Mucosa of descending colon (tissue), 3 donors: ENCODE measurements at regions not wholly inside any gene's neighbourhood (a gene's known extent, or its start where the extent isn't known, plus 50 kb on each side); places are given as distances from the start of the nearest gene placed in this dataset.

Experiments used
- ATAC-seq: fragments of 200-7000 bp; cut with Tn5 transposase; one replicate; pipeline ENCODE4 v1.9.1; 2020; ENCODE audit warnings: mild to moderate bottlenecking, moderate library complexity
- DNase-seq, 3 donors: peaks; one replicate each; pipeline ENCODE4 v3.0.0-alpha.2; 2020
- H3K36me3 ChIP-seq: fragments of 200-600 bp; one replicate; pipeline ENCODE4 v1.8.0; 2021; ENCODE audit warnings: low read depth, mild to moderate bottlenecking
- H3K4me1 ChIP-seq: fragments of 200-600 bp; one replicate; pipeline ENCODE4 v1.8.0; 2021; ENCODE audit warnings: low read depth, mild to moderate bottlenecking
- H3K4me3 ChIP-seq: fragments of 200-600 bp; one replicate; pipeline ENCODE4 v1.8.0; 2021; ENCODE audit warnings: mild to moderate bottlenecking
- H3K9me3 ChIP-seq: fragments of 200-600 bp; one replicate; pipeline ENCODE4 v1.8.0; 2021; ENCODE audit warnings: mild to moderate bottlenecking
- CTCF ChIP-seq: fragments of 200-600 bp; IDR thresholded peaks from one replicate; pipeline ENCODE4 v1.8.0; 2022; ENCODE audit warnings: antibody characterized with exemption, mild to moderate bottlenecking
- intact Hi-C, 2 donors: fragments of 100-400 bp; cut with DNase I in 1 of 2; cut with micrococcal nuclease in 1 of 2; formaldehyde crosslinking; loops; one replicate each; pipeline versions ENCODE4 v1.11.0 to v1.11.1; 2022; cut with DNase I, micrococcal nuclease
- donor health status: DM: no; HTN: no; CAD: no; lungs with moderate emphysema.
- donor health status: DM: no; HTN: no; CAD: no.
- donor health status: DM: no; HTN: yes; CAD: no.

DNA sequence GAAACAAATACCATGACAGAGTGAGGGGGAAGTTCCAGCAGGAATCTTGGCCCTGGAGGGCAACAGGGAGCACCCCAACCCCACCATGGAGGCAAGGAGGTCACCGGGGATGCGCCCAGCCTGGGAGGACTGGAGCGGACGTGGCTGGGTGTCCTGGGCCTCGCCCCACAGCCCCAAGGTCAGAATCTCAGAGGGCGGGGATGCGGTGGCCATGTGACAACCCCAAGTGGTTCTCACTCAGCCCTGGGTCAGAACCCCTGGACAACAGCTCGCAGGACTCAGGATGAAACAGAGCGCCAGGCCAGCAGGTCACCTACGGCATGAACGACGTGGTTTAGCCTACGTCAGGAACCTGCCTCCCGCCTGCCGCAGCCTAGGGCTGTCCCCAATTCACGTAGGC lies 64.0 kb upstream of the ZNF354A start:
- DNase-seq (no peak), ATAC-seq (no peak)
- no peaks in the 10 kb centered on the region for H3K36me3 ChIP-seq
- no peak for TF ChIP-seq CTCF
- no peaks in the 10 kb centered on the region for H3K9me3 ChIP-seq
- H3K4me3 ChIP-seq, result no peak overlapping the region
- intact Hi-C loops, result no loop called here
- H3K4me1 ChIP-seq, result no peaks in the 10 kb centered on the region

- no peaks in the 10 kb centered on the region for H3K36me3 ChIP-seq
Observed at GRCh38 chr5:178793696-178794095, 63.2 kb upstream of the ZNF354A start.

DNA sequence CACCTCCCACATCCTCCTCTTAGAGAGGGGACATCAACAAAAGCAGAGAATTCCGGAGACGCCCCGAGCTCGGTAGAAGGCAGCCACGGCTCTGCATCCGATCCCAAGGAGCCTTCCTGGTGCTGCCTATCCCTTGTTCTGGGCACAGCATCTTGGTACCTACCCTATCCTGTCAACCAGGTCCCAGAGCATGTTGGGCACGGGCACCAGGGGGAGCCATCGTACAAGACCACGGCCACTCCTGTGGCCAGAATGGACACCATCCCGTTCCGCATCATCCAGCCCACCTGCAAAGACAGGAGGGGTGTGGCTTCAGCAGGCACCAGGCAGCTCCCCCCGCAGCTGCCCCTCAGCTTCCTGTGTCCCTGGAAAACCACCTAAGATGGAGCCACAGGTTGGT lies 62.7 kb upstream of the ZNF354A start:
- TF ChIP-seq CTCF, result no peak
- ATAC-seq (peak; percentile 22), DNase-seq (peak in 2 of 3 donors; percentile 37 to 56)
- Histone ChIP-seq H3K36me3 (no peaks in the 10 kb centered on the region), H3K4me1 (no peaks in the 10 kb centered on the region), H3K4me3 (no peak overlapping the region), H3K9me3 (no peaks in the 10 kb centered on the region)
- intact Hi-C loops, result no loop called here

More at GRCh38 chr5:178793696-178794095, 63.2 kb upstream of the ZNF354A start:
- DNase-seq, result no peak
- no peaks in the 10 kb centered on the region for H3K4me1 ChIP-seq
- intact Hi-C loops, result no loop called here
- no peaks in the 10 kb centered on the region for H3K9me3 ChIP-seq
- no peak overlapping the region for H3K4me3 ChIP-seq
- TF ChIP-seq CTCF, result no peak
- ATAC-seq, result no peak

- H3K36me3 ChIP-seq, result no peaks in the 10 kb centered on the region
- intact Hi-C loops, result no loop called here
- no peak for TF ChIP-seq CTCF
- no peak overlapping the region for H3K4me3 ChIP-seq
- ATAC-seq (no peak), DNase-seq (no peak)
- H3K9me3 ChIP-seq, result no peaks in the 10 kb centered on the region
- H3K4me1 ChIP-seq, result no peaks in the 10 kb centered on the region
Observed at GRCh38 chr5:178791976-178792375, 61.5 kb upstream of the ZNF354A start.

DNA sequence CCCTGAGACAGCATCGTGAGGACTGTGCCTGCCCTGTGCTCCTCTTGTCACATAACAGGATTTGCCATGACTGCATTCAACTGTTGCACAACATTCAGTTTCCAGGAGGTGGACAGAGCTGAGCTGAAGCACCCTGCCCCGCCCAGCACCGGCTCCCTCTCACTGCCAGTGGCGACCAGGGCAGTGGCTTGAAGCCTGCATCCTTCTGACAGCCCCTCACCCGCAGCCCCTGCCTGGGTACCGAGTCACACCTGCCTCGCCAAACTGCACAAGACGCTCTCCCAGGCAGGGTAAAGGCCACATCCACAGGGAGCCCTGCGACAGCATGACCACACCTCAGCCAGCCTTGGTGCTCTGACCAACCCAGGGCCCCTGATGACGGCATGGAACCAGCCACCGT lies 59.9 kb upstream of the ZNF354A start:
- intact Hi-C loops, result no loop called here
- H3K9me3 ChIP-seq, result no peaks in the 10 kb centered on the region
- H3K36me3 ChIP-seq, result no peaks in the 10 kb centered on the region
- TF ChIP-seq CTCF, result no peak
- H3K4me3 ChIP-seq, result no peak overlapping the region
- no peak for ATAC-seq
- no peaks in the 10 kb centered on the region for H3K4me1 ChIP-seq
- DNase-seq, result no peak

- TF ChIP-seq CTCF, result no peak
- no peak for DNase-seq
- Histone ChIP-seq H3K4me3 (no peak overlapping the region), H3K4me1 (no peaks in the 10 kb centered on the region), H3K36me3 (no peaks in the 10 kb centered on the region), H3K9me3 (no peaks in the 10 kb centered on the region)
- intact Hi-C loops, result no loop called here
- no peak for ATAC-seq
Observed at GRCh38 chr5:178788381-178789085, 58.1 kb upstream of the ZNF354A start.
